ENCODE measurements at regions not wholly inside any gene's neighbourhood (a gene's known extent, or its start where the extent isn't known, plus 50 kb on each side); places are given as distances from the start of the nearest gene placed in this dataset.

- Mint-ChIP-seq H3K36me3 (ENCODE audit: low read depth) (no peaks in the 10 kb centered on the region), H3K27ac (no peak overlapping the region), H3K27me3 (ENCODE audit: low read depth) (no peaks in the 10 kb centered on the region), H3K4me1 (ENCODE audit: low read depth) (no peaks in the 10 kb centered on the region), H3K4me3 (no peak overlapping the region), H3K9me3 (ENCODE audit: insufficient read depth) (no peaks in the 10 kb centered on the region)
- CTCF ChIA-PET, result no interaction called here
- POLR2A ChIA-PET, result no interaction called here
- ATAC-seq, result no peak
- DNase-seq, result no peak
Measured at GRCh38 chr13:106810069-106810468, 242.1 kb upstream of the ARGLU1 start.

- ATAC-seq (no peak), DNase-seq (no peak)
- no peak overlapping the region for H3K4me3 Mint-ChIP-seq
- no peaks in the 10 kb centered on the region for H3K9me3 Mint-ChIP-seq (ENCODE audit: insufficient read depth)
- H3K4me1 Mint-ChIP-seq (ENCODE audit: low read depth), result no peaks in the 10 kb centered on the region
- no peak overlapping the region for H3K27ac Mint-ChIP-seq
- POLR2A ChIA-PET, result no interaction called here
- H3K27me3 Mint-ChIP-seq (ENCODE audit: low read depth), result no peaks in the 10 kb centered on the region
- no peaks in the 10 kb centered on the region for H3K36me3 Mint-ChIP-seq (ENCODE audit: low read depth)
- CTCF ChIA-PET, result no interaction called here
Measured at GRCh38 chr13:106804991-106805390, 237.1 kb upstream of the ARGLU1 start.

GRCh38 chr13:106802917-106803316 lies 235.0 kb upstream of the ARGLU1 start:
- ATAC-seq, result no peak
- no peak for DNase-seq
- ChIA-PET POLR2A (interaction anchor here (0.6 kb wide), 1 partner anchor 307 kb away, joined by 3 read pairs; no protein-coding TSS in a partner anchor), CTCF (no interaction called here)
- no peaks in the 10 kb centered on the region for H3K36me3 Mint-ChIP-seq (ENCODE audit: low read depth)
- H3K27me3 Mint-ChIP-seq (ENCODE audit: low read depth), result no peaks in the 10 kb centered on the region
- H3K9me3 Mint-ChIP-seq (ENCODE audit: insufficient read depth), result no peaks in the 10 kb centered on the region
- no peaks in the 10 kb centered on the region for H3K4me1 Mint-ChIP-seq (ENCODE audit: low read depth)
- no peak overlapping the region for H3K27ac Mint-ChIP-seq
- H3K4me3 Mint-ChIP-seq, result no peak overlapping the region

- H3K27me3 Mint-ChIP-seq (ENCODE audit: low read depth), result no peaks in the 10 kb centered on the region
- no peak for ATAC-seq
- no peak overlapping the region for H3K27ac Mint-ChIP-seq
- no peaks in the 10 kb centered on the region for H3K4me1 Mint-ChIP-seq (ENCODE audit: low read depth)
- no peak overlapping the region for H3K4me3 Mint-ChIP-seq
- POLR2A ChIA-PET, result no interaction called here
- CTCF ChIA-PET, result no interaction called here
- H3K36me3 Mint-ChIP-seq (ENCODE audit: low read depth), result no peaks in the 10 kb centered on the region
- no peaks in the 10 kb centered on the region for H3K9me3 Mint-ChIP-seq (ENCODE audit: insufficient read depth)
- no peak for DNase-seq
Measured at GRCh38 chr13:106799781-106800335, 231.9 kb upstream of the ARGLU1 start.

- Mint-ChIP-seq H3K36me3 (ENCODE audit: low read depth) (no peaks in the 10 kb centered on the region), H3K4me1 (ENCODE audit: low read depth) (no peaks in the 10 kb centered on the region), H3K27me3 (ENCODE audit: low read depth) (no peaks in the 10 kb centered on the region), H3K9me3 (ENCODE audit: insufficient read depth) (no peaks in the 10 kb centered on the region), H3K4me3 (no peak overlapping the region), H3K27ac (no peak overlapping the region)
- ChIA-PET POLR2A (no interaction called here), CTCF (no interaction called here)
- DNase-seq, result no peak
- no peak for ATAC-seq
Measured at GRCh38 chr13:106797081-106797640, 229.2 kb upstream of the ARGLU1 start.

- ATAC-seq (no peak), DNase-seq (no peak)
- Mint-ChIP-seq H3K4me3 (peak overlapping the region; percentile 2), H3K9me3 (ENCODE audit: insufficient read depth) (no peaks in the 10 kb centered on the region), H3K27me3 (ENCODE audit: low read depth) (no peaks in the 10 kb centered on the region), H3K36me3 (ENCODE audit: low read depth) (no peaks in the 10 kb centered on the region), H3K4me1 (ENCODE audit: low read depth) (no peaks in the 10 kb centered on the region), H3K27ac (no peak overlapping the region)
- ChIA-PET POLR2A (no interaction called here), CTCF (no interaction called here)
Measured at GRCh38 chr13:106796280-106797047, 228.5 kb upstream of the ARGLU1 start.

- DNase-seq, result no peak
- Mint-ChIP-seq H3K27ac (no peak overlapping the region), H3K9me3 (ENCODE audit: insufficient read depth) (no peaks in the 10 kb centered on the region), H3K4me1 (ENCODE audit: low read depth) (no peaks in the 10 kb centered on the region), H3K4me3 (peak overlapping the region; percentile 2), H3K27me3 (ENCODE audit: low read depth) (no peaks in the 10 kb centered on the region), H3K36me3 (ENCODE audit: low read depth) (no peaks in the 10 kb centered on the region)
- CTCF ChIA-PET, result no interaction called here
- POLR2A ChIA-PET, result no interaction called here
- ATAC-seq, result no peak
Measured at GRCh38 chr13:106795847-106796246, 227.9 kb upstream of the ARGLU1 start.

GRCh38 chr13:106794117-106794516 lies 226.2 kb upstream of the ARGLU1 start:
- H3K4me1 Mint-ChIP-seq (ENCODE audit: low read depth), result no peaks in the 10 kb centered on the region
- no peaks in the 10 kb centered on the region for H3K9me3 Mint-ChIP-seq (ENCODE audit: insufficient read depth)
- DNase-seq (no peak), ATAC-seq (no peak)
- ChIA-PET POLR2A (no interaction called here), CTCF (no interaction called here)
- no peak overlapping the region for H3K27ac Mint-ChIP-seq
- H3K4me3 Mint-ChIP-seq, result no peak overlapping the region
- no peaks in the 10 kb centered on the region for H3K36me3 Mint-ChIP-seq (ENCODE audit: low read depth)
- H3K27me3 Mint-ChIP-seq (ENCODE audit: low read depth), result no peaks in the 10 kb centered on the region

GRCh38 chr13:106789911-106790310 lies 222.0 kb upstream of the ARGLU1 start:
- ChIA-PET POLR2A (no interaction called here), CTCF (no interaction called here)
- Mint-ChIP-seq H3K9me3 (ENCODE audit: insufficient read depth) (no peaks in the 10 kb centered on the region), H3K4me3 (no peak overlapping the region), H3K36me3 (ENCODE audit: low read depth) (no peaks in the 10 kb centered on the region), H3K4me1 (ENCODE audit: low read depth) (no peaks in the 10 kb centered on the region), H3K27me3 (ENCODE audit: low read depth) (no peaks in the 10 kb centered on the region), H3K27ac (no peak overlapping the region)
- ATAC-seq, result no peak
- no peak for DNase-seq

- no peaks in the 10 kb centered on the region for H3K9me3 Mint-ChIP-seq (ENCODE audit: insufficient read depth)
- ChIA-PET POLR2A (no interaction called here), CTCF (no interaction called here)
- DNase-seq, result no peak
- no peak overlapping the region for H3K27ac Mint-ChIP-seq
- ATAC-seq, result no peak
- H3K27me3 Mint-ChIP-seq (ENCODE audit: low read depth), result no peaks in the 10 kb centered on the region
- H3K4me1 Mint-ChIP-seq (ENCODE audit: low read depth), result no peaks in the 10 kb centered on the region
- no peaks in the 10 kb centered on the region for H3K36me3 Mint-ChIP-seq (ENCODE audit: low read depth)
- H3K4me3 Mint-ChIP-seq, result no peak overlapping the region
Measured at GRCh38 chr13:106786006-106786563, 218.1 kb upstream of the ARGLU1 start.

GRCh38 chr13:106774621-106775020 lies 206.7 kb upstream of the ARGLU1 start:
- Mint-ChIP-seq H3K4me3 (no peak overlapping the region), H3K36me3 (ENCODE audit: low read depth) (no peaks in the 10 kb centered on the region), H3K27ac (no peak overlapping the region), H3K4me1 (ENCODE audit: low read depth) (no peaks in the 10 kb centered on the region), H3K27me3 (ENCODE audit: low read depth) (no peaks in the 10 kb centered on the region), H3K9me3 (ENCODE audit: insufficient read depth) (no peaks in the 10 kb centered on the region)
- POLR2A ChIA-PET, result no interaction called here
- ATAC-seq (no peak), DNase-seq (no peak)
- CTCF ChIA-PET, result no interaction called here

- POLR2A ChIA-PET, result no interaction called here
- Mint-ChIP-seq H3K27ac (no peak overlapping the region), H3K9me3 (ENCODE audit: insufficient read depth) (no peaks in the 10 kb centered on the region), H3K27me3 (ENCODE audit: low read depth) (no peaks in the 10 kb centered on the region), H3K4me1 (ENCODE audit: low read depth) (no peaks in the 10 kb centered on the region), H3K4me3 (no peak overlapping the region), H3K36me3 (ENCODE audit: low read depth) (no peaks in the 10 kb centered on the region)
- no peak for ATAC-seq
- CTCF ChIA-PET, result no interaction called here
- no peak for DNase-seq
Measured at GRCh38 chr13:106772006-106772601, 204.2 kb upstream of the ARGLU1 start.
